HUES64 (cell line): ENCODE measurements at regions not wholly inside any gene's neighbourhood (a gene's known extent, or its start where the extent isn't known, plus 50 kb on each side); places are given as distances from the start of the nearest gene placed in this dataset.
"Not testable (repeated sequence)": the region's sequence is repeated elsewhere in the genome, so short reads cannot be mapped to it uniquely, and the experiment has no call there.

Experiments used
- H3K27ac ChIP-seq: 2 replicates; pipeline ENCODE4 v1.7.0; 2013; ENCODE audit warnings: low read depth, low read length, inconsistent platforms
- H3K27me3 ChIP-seq: 2 replicates; pipeline ENCODE4 v1.6.1; 2013; ENCODE audit warnings: mild to moderate bottlenecking, low read length; ENCODE audit not compliant: insufficient read depth
- H3K36me3 ChIP-seq: 2 replicates; pipeline ENCODE4 v1.6.1; 2013; ENCODE audit warnings: mild to moderate bottlenecking, low read length; ENCODE audit not compliant: insufficient read depth
- H3K4me1 ChIP-seq: 2 replicates; pipeline ENCODE4 v1.6.1; 2013; ENCODE audit warnings: mild to moderate bottlenecking, low read length, moderate library complexity; ENCODE audit not compliant: insufficient read depth
- H3K4me3 ChIP-seq: 2 replicates; pipeline ENCODE4 v1.5.1; 2013; ENCODE audit warnings: mild to moderate bottlenecking, low read length, moderate library complexity
- H3K9ac ChIP-seq: 2 replicates; pipeline ENCODE4 v1.6.1; 2013; ENCODE audit warnings: mild to moderate bottlenecking, low read depth, low read length
- H3K9me3 ChIP-seq: 2 replicates; pipeline ENCODE4 v1.6.1; 2013; ENCODE audit warnings: low read depth, low read length; ENCODE audit not compliant: insufficient read depth
- WGBS: fragments of 150-250, 120-280 bp; methylation state at CpG from one replicate; pipeline ENCODE4 v1.1.7; 2013; ENCODE audit warnings: missing lambda C conversion rate; 5-methylcytosine and 5-hydroxymethylcytosine counted together

DNA sequence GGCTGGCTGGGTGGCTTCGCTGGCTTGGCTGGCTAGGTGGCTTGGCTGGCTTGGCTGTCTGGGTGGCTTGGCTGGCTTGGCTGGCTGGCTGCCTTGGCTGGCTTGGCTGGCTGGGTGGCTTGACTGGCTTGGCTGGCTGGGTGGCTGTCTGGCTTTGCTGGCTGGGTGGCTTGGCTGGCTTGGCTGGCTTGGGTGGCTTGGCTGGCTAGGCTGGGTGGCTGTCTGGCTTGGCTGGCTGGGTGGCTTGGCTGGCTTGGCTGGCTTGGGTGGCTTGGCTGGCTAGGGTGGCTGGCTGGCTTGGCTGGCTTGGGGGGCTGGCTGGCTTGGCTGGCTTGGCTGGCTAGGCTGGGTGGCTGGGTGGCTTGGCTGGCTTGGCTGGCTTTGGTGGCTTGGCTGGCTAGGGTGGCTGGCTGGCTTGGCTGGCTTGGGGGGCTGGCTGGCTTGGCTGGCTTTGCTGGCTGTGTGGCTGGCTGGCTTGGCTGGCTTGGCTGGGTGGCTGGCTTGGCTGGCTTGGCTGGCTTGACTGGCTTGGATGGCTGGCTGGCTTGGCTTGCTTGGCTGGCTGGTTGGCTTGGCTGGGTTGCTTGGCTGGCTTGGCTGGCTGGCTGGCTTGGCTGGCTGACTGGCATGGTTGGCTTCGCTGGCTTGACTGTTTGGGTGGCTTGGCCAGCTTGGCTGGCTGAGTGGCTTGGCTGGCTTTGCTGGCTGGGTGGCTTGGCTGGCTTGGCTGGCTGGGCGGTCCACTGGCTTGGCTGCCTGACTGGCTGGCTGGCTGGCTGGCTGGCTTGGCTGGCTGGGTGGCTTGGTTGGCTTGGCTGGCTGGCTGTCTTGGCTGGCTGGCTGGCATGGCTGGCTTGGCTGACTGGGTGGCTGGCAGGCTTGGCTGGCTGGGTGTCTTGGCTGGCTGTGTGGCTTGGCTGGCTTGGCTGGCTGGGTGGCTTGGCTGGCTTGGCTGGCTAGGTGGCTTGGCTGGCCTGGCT, 436.3 kb downstream of the GOLGA6L6 start:
- H3K27me3 ChIP-seq, result not testable (repeated sequence)
- 86% methylated on average over 1 of the region's 3 CpGs for WGBS

DNA sequence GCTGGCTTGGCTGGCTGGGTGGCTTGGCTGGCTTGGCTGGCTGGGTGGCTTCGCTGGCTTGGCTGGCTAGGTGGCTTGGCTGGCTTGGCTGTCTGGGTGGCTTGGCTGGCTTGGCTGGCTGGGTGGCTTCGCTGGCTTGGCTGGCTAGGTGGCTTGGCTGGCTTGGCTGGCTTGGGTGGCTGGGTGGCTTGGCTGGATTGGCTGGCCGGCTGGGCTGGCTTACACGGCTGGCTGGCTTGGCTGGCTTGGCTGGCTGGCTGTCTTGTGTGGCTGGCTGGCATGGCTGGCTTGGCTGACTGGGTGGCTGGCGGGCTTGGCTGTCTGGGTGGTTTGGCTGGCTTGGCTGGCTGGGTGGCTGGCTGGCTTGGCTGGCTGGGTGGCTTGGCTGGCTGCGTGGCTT, 437.0 kb downstream of the GOLGA6L6 start:
- not testable (repeated sequence) for H3K4me3 ChIP-seq, H3K4me1 ChIP-seq, H3K9me3 ChIP-seq, H3K9ac ChIP-seq, H3K27ac ChIP-seq, H3K36me3 ChIP-seq, H3K27me3 ChIP-seq
- 100% methylated on average over 2 of the region's 6 CpGs for WGBS

More for the DNA sequence above, 436.3 kb downstream of the GOLGA6L6 start:
- H3K9ac ChIP-seq, H3K4me3 ChIP-seq, H3K4me1 ChIP-seq, H3K36me3 ChIP-seq, H3K27ac ChIP-seq, H3K9me3 ChIP-seq: not testable (repeated sequence)

GRCh38 chr15:20102862-20103261, 438.7 kb downstream of the GOLGA6L6 start:
- H3K27me3 ChIP-seq, H3K4me3 ChIP-seq, H3K4me1 ChIP-seq, H3K9ac ChIP-seq, H3K27ac ChIP-seq, H3K36me3 ChIP-seq, H3K9me3 ChIP-seq: not testable (repeated sequence)
- no CpG with 5 or more reads among the region's 5 CpGs for WGBS

GRCh38 chr15:20102209-20102608, 439.4 kb downstream of the GOLGA6L6 start:
- not testable (repeated sequence) for H3K4me1 ChIP-seq, H3K4me3 ChIP-seq, H3K27me3 ChIP-seq, H3K27ac ChIP-seq, H3K9me3 ChIP-seq, H3K9ac ChIP-seq, H3K36me3 ChIP-seq
- no CpG with 5 or more reads among the region's 1 CpG for WGBS

GRCh38 chr15:20101281-20101680, 440.3 kb downstream of the GOLGA6L6 start:
- H3K4me3 ChIP-seq, H3K27me3 ChIP-seq, H3K27ac ChIP-seq, H3K9me3 ChIP-seq, H3K9ac ChIP-seq, H3K4me1 ChIP-seq, H3K36me3 ChIP-seq: not testable (repeated sequence)
- no CpG with 5 or more reads among the region's 3 CpGs for WGBS

GRCh38 chr15:20100604-20101270, 440.9 kb downstream of the GOLGA6L6 start:
- not testable (repeated sequence) for H3K9ac ChIP-seq, H3K9me3 ChIP-seq, H3K36me3 ChIP-seq, H3K4me1 ChIP-seq, H3K4me3 ChIP-seq, H3K27me3 ChIP-seq, H3K27ac ChIP-seq
- WGBS, result no CpG with 5 or more reads among the region's 8 CpGs

GRCh38 chr15:20095699-20096303, 445.8 kb downstream of the GOLGA6L6 start:
- not testable (repeated sequence) for H3K4me1 ChIP-seq, H3K36me3 ChIP-seq, H3K9me3 ChIP-seq, H3K4me3 ChIP-seq, H3K27ac ChIP-seq, H3K27me3 ChIP-seq, H3K9ac ChIP-seq
- WGBS, result 46% methylated on average over 2 of the region's 6 CpGs

DNA sequence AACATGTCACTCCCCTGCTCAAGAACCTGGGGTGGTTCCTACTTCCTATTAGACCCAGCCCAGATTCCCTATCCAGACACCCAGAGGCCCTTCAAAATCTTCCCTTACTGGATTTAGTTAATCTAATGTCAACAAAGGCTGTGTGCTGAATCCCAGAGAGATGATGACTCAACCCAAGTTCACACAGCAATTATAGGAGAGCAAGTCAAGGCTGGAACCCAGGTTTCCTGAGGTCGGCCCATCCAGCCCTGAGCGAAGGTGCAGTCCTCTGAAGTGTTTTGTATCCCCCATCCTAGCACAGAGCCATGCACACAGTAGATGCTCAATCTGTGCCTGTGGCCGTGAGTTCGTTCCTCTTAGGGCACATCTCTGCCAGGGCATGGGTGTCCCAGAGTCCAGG, 452.1 kb downstream of the GOLGA6L6 start:
- not testable (repeated sequence) for H3K27me3 ChIP-seq, H3K27ac ChIP-seq, H3K9me3 ChIP-seq, H3K9ac ChIP-seq, H3K4me1 ChIP-seq, H3K36me3 ChIP-seq, H3K4me3 ChIP-seq
- WGBS, result 88% methylated on average over 2 of the region's 4 CpGs

DNA sequence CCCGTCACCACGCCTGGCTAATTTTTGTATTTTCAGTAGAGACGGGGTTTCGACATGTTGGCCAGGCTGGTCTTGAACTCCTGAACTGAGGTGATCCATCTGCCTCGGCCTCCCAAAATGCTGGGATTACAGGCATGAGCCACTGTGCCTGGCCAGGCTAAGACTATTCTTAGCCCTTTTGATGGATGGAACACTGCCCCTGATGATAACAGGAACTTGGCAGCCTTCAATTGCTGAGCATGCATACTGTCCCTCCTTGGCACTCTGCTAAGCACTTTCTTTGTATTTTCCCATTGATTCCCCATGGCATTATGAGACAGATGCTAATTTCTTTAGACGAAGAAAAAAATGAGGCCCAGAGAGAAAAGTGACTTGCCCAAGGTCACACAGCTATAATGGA, 457.6 kb downstream of the GOLGA6L6 start:
- H3K9ac ChIP-seq, H3K4me3 ChIP-seq: not testable (repeated sequence)
- no CpG with 5 or more reads among the region's 6 CpGs for WGBS

GRCh38 chr15:20074082-20074481, 467.5 kb downstream of the GOLGA6L6 start:
- not testable (repeated sequence) for H3K27me3 ChIP-seq, H3K9ac ChIP-seq, H3K4me1 ChIP-seq, H3K9me3 ChIP-seq, H3K4me3 ChIP-seq, H3K27ac ChIP-seq, H3K36me3 ChIP-seq
- WGBS, result 87% methylated on average over 17 of the region's 35 CpGs

More for the DNA sequence above, 457.6 kb downstream of the GOLGA6L6 start:
- H3K27me3 ChIP-seq, H3K9me3 ChIP-seq, H3K4me1 ChIP-seq, H3K36me3 ChIP-seq, H3K27ac ChIP-seq: not testable (repeated sequence)

DNA sequence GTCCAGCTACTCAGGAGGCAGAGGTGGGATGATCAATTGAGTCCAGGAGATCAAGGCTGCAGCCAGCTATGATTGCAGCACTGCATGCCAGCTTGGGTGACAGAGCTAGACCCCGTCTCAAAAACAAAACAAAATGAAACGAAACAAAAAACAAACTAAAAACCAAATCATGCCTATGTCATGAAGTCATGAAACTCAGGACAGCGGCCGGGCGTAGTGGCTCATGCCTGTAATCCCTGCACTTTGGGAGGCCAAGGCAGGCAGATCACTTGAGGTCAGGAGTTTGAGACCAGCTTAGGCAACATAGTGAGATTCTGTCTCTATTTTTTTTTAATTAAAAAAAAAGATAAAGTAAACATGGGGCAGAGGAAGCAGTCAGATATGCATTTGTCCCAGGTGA, 472.6 kb downstream of the GOLGA6L6 start:
- H3K4me3 ChIP-seq, H3K9me3 ChIP-seq, H3K27ac ChIP-seq, H3K27me3 ChIP-seq, H3K4me1 ChIP-seq, H3K36me3 ChIP-seq, H3K9ac ChIP-seq: not testable (repeated sequence)
- 90% methylated on average over 3 of the region's 5 CpGs for WGBS
